Sigmoid colon (tissue), 4 donors: ENCODE measurements at regions not wholly inside any gene's neighbourhood (a gene's known extent, or its start where the extent isn't known, plus 50 kb on each side); places are given as distances from the start of the nearest gene placed in this dataset.

Source experiments
- CTCF ChIP-seq, 4 experiments: fragments of 450-650 bp in 3 of 4; fragments of 200-600 bp in 1 of 4; IDR thresholded peaks; one replicate each; pipeline ENCODE4 v1.5.1; 2016 to 2019; ENCODE audit warnings: antibody characterized with exemption in 4 of 4, mild to moderate bottlenecking in 3 of 4, moderate library complexity in 2 of 4
- EP300 ChIP-seq, 4 donors: sonication (generic); formaldehyde crosslinking; IDR thresholded peaks; one replicate each; pipeline ENCODE4 v1.6.1; 2017; ENCODE audit warnings: antibody characterized with exemption in 4 of 4
- POLR2A ChIP-seq, 2 donors: fragments of 450-650 bp; IDR thresholded peaks; one replicate each; pipeline ENCODE4 v1.6.1; 2016; ENCODE audit warnings: antibody characterized with exemption in 2 of 2, mild to moderate bottlenecking in 2 of 2, moderate library complexity in 2 of 2
- POLR2AphosphoS5 ChIP-seq, 4 donors: sonication (generic); formaldehyde crosslinking; IDR thresholded peaks; one replicate each; pipeline ENCODE4 v1.6.1; 2017; ENCODE audit warnings: antibody characterized with exemption in 4 of 4

- TF ChIP-seq POLR2A (IDR thresholded peaks at IDR 0.05) (no peak), POLR2AphosphoS5 (IDR thresholded peaks at IDR 0.05) (no peak), CTCF (IDR thresholded peaks at IDR 0.05) (no peak), EP300 (IDR thresholded peaks at IDR 0.05) (no peak)
Measured at GRCh38 chr6:68010936-68011335, 624.1 kb upstream of the ADGRB3 start.
